HEK293 (cell line): ENCODE measurements at regions not wholly inside any gene's neighbourhood (a gene's known extent, or its start where the extent isn't known, plus 50 kb on each side); places are given as distances from the start of the nearest gene placed in this dataset.

Experiments
- MYNN ChIP-seq: fragments of 450-650 bp; formaldehyde crosslinking; IDR thresholded peaks from 2 replicates; pipeline ENCODE4 v1.5.1; 2016; ENCODE audit warnings: missing biosample characterization, missing genetic modification characterization, borderline replicate concordance
- REST ChIP-seq: fragments of 450-650 bp; formaldehyde crosslinking; IDR thresholded peaks from 2 replicates; pipeline ENCODE4 v1.5.1; 2016; ENCODE audit warnings: missing biosample characterization, missing genetic modification characterization
- TCF7L2 ChIP-seq: IDR thresholded peaks from 2 replicates; pipeline ENCODE4 v1.6.1; 2011; ENCODE audit warnings: low read depth, mild to moderate bottlenecking, inconsistent platforms, low read length, moderate library complexity, borderline replicate concordance
- ZFP41 ChIP-seq: fragments of 450-650 bp; formaldehyde crosslinking; IDR thresholded peaks from 2 replicates; pipeline ENCODE4 v1.5.1; 2016; ENCODE audit warnings: missing biosample characterization, missing genetic modification characterization, borderline replicate concordance
- ZNF121 ChIP-seq: fragments of 450-650 bp; formaldehyde crosslinking; IDR thresholded peaks from 2 replicates; pipeline ENCODE4 v1.5.1; 2016; ENCODE audit warnings: missing biosample characterization, missing genetic modification characterization
- ZNF302 ChIP-seq: fragments of 450-650 bp; formaldehyde crosslinking; IDR thresholded peaks from 2 replicates; pipeline ENCODE4 v1.5.1; 2016; ENCODE audit warnings: missing biosample characterization, missing genetic modification characterization, low read depth
- ZNF311 ChIP-seq: fragments of 450-650 bp; formaldehyde crosslinking; IDR thresholded peaks from 2 replicates; pipeline ENCODE4 v1.5.1; 2017; ENCODE audit warnings: missing biosample characterization, missing genetic modification characterization, borderline replicate concordance
- ZNF350 ChIP-seq: fragments of 450-650 bp; formaldehyde crosslinking; IDR thresholded peaks from 2 replicates; pipeline ENCODE4 v1.5.0; 2017; ENCODE audit warnings: missing biosample characterization, mild to moderate bottlenecking, missing genetic modification characterization
- ZNF530 ChIP-seq: fragments of 450-650 bp; formaldehyde crosslinking; IDR thresholded peaks from 2 replicates; pipeline ENCODE4 v1.5.1; 2016; ENCODE audit warnings: low read depth, missing biosample characterization, missing genetic modification characterization
- ZNF76 ChIP-seq: fragments of 450-650 bp; formaldehyde crosslinking; IDR thresholded peaks from 2 replicates; pipeline ENCODE4; 2016; ENCODE audit warnings: low read depth, missing biosample characterization, missing genetic modification characterization, borderline replicate concordance
- ZNF830 ChIP-seq: fragments of 450-650 bp; IDR thresholded peaks from 2 replicates; pipeline ENCODE4 v1.5.0; 2018; ENCODE audit warnings: missing biosample characterization, missing genetic modification characterization, low read depth, mild to moderate bottlenecking, moderate library complexity
- TF ChIP-seq, protein P1 (sequence below): fragments of 450-650 bp; formaldehyde crosslinking; IDR thresholded peaks from 2 replicates; pipeline ENCODE4 v1.5.1; 2016; ENCODE audit warnings: missing biosample characterization, missing genetic modification characterization
- TF ChIP-seq, protein P2 (sequence below): fragments of 450-650 bp; formaldehyde crosslinking; IDR thresholded peaks from 2 replicates; pipeline ENCODE4 v1.5.1; 2017; ENCODE audit warnings: missing biosample characterization, missing genetic modification characterization

DNA sequence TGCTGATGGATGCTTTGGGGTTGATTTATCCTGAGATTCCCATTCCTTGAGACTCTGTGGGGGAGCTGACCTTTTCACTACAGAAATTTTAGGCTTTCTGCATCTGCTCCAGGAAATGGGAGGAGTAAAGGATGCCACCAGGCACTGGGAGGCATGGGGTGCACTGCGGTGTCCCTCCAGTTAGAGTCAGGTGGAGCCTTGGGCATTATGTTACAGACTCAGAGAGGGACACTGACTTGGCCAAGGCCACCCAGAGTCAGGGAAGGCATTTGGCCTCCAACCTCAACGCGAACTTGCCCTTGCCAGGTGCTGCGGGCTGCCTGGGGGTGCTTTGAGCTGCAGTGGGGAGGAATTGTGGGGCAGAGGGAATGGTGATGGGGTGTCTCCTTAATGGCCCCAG, 58.0 kb upstream of the TBX3 start:
- no peak for TF ChIP-seq ZNF121 (tag by site-specific recombination)
- TF ChIP-seq, protein P1, sequence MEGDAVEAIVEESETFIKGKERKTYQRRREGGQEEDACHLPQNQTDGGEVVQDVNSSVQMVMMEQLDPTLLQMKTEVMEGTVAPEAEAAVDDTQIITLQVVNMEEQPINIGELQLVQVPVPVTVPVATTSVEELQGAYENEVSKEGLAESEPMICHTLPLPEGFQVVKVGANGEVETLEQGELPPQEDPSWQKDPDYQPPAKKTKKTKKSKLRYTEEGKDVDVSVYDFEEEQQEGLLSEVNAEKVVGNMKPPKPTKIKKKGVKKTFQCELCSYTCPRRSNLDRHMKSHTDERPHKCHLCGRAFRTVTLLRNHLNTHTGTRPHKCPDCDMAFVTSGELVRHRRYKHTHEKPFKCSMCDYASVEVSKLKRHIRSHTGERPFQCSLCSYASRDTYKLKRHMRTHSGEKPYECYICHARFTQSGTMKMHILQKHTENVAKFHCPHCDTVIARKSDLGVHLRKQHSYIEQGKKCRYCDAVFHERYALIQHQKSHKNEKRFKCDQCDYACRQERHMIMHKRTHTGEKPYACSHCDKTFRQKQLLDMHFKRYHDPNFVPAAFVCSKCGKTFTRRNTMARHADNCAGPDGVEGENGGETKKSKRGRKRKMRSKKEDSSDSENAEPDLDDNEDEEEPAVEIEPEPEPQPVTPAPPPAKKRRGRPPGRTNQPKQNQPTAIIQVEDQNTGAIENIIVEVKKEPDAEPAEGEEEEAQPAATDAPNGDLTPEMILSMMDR, result no peak
- no peak for TF ChIP-seq REST (tag by site-specific recombination)
- no peak for TF ChIP-seq ZNF76 (tag by site-specific recombination)
- no peak for TF ChIP-seq ZNF350 (tag by site-specific recombination)
- no peak for TF ChIP-seq ZNF302 (tag by site-specific recombination)
- no peak for TF ChIP-seq TCF7L2
- no peak for TF ChIP-seq ZNF830 (tag by site-specific recombination)
- TF ChIP-seq ZNF530 (tag by site-specific recombination), result no peak
- TF ChIP-seq MYNN (tag by site-specific recombination), result no peak
- no peak for TF ChIP-seq ZFP41
- TF ChIP-seq, protein P2, sequence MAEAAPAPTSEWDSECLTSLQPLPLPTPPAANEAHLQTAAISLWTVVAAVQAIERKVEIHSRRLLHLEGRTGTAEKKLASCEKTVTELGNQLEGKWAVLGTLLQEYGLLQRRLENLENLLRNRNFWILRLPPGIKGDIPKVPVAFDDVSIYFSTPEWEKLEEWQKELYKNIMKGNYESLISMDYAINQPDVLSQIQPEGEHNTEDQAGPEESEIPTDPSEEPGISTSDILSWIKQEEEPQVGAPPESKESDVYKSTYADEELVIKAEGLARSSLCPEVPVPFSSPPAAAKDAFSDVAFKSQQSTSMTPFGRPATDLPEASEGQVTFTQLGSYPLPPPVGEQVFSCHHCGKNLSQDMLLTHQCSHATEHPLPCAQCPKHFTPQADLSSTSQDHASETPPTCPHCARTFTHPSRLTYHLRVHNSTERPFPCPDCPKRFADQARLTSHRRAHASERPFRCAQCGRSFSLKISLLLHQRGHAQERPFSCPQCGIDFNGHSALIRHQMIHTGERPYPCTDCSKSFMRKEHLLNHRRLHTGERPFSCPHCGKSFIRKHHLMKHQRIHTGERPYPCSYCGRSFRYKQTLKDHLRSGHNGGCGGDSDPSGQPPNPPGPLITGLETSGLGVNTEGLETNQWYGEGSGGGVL (tag by site-specific recombination), result no peak
- TF ChIP-seq ZNF311 (tag by site-specific recombination), result no peak
